ENCODE measurements at regions not wholly inside any gene's neighbourhood (a gene's known extent, or its start where the extent isn't known, plus 50 kb on each side); places are given as distances from the start of the nearest gene placed in this dataset.
A peak's percentile ranks its signal among the peaks of the same experiment; 100 is the strongest.

- no peak overlapping the region for H3K4me3 ChIP-seq (ENCODE audit: low read length)
- DNase-seq (ENCODE audit: low read depth), result peak; percentile 30
- no peak for TF ChIP-seq CTCF (conservative IDR thresholded peaks at IDR 0.05; ENCODE audit: low read length)
Observed at GRCh38 chr1:177862916-177863315, 106.9 kb downstream of the SEC16B start.

- TF ChIP-seq CTCF (conservative IDR thresholded peaks at IDR 0.05; ENCODE audit: low read length), result no peak
- no peak for DNase-seq (ENCODE audit: low read depth)
- H3K4me3 ChIP-seq (ENCODE audit: low read length), result no peak overlapping the region
Observed at GRCh38 chr1:177859572-177859971, 110.3 kb downstream of the SEC16B start.

- no peak for TF ChIP-seq CTCF (conservative IDR thresholded peaks at IDR 0.05; ENCODE audit: low read length)
- no peak overlapping the region for H3K4me3 ChIP-seq (ENCODE audit: low read length)
- peak; percentile 65 for DNase-seq (ENCODE audit: low read depth)
Observed at GRCh38 chr1:177858332-177858821, 111.5 kb downstream of the SEC16B start.

- no peak for TF ChIP-seq CTCF (conservative IDR thresholded peaks at IDR 0.05; ENCODE audit: low read length)
- H3K4me3 ChIP-seq (ENCODE audit: low read length), result no peak overlapping the region
- DNase-seq (ENCODE audit: low read depth), result no peak
Observed at GRCh38 chr1:177857285-177857684, 112.6 kb downstream of the SEC16B start.

- no peak for TF ChIP-seq CTCF (conservative IDR thresholded peaks at IDR 0.05; ENCODE audit: low read length)
- no peak for DNase-seq (ENCODE audit: low read depth)
Observed at GRCh38 chr1:177854951-177855350, 114.9 kb downstream of the SEC16B start.

GRCh38 chr1:177849579-177850290 is 120.1 kb downstream of the SEC16B start:
- DNase-seq (ENCODE audit: low read depth), result no peak
- TF ChIP-seq CTCF (conservative IDR thresholded peaks at IDR 0.05; ENCODE audit: low read length), result no peak
- H3K4me3 ChIP-seq (ENCODE audit: low read length), result no peak overlapping the region

More at GRCh38 chr1:177854951-177855350, 114.9 kb downstream of the SEC16B start:
- H3K4me3 ChIP-seq (ENCODE audit: low read length), result no peak overlapping the region

- no peak overlapping the region for H3K4me3 ChIP-seq (ENCODE audit: low read length)
- TF ChIP-seq CTCF (conservative IDR thresholded peaks at IDR 0.05; ENCODE audit: low read length), result no peak
Observed at GRCh38 chr1:177849130-177849529, 120.7 kb downstream of the SEC16B start.

More at GRCh38 chr1:177849130-177849529, 120.7 kb downstream of the SEC16B start:
- peak; percentile 69 for DNase-seq (ENCODE audit: low read depth)

All from AG10803 (cell line).